H1 (cell line): ENCODE measurements at regions not wholly inside any gene's neighbourhood (a gene's known extent, or its start where the extent isn't known, plus 50 kb on each side); places are given as distances from the start of the nearest gene placed in this dataset.

Source experiments
- CTCF ChIA-PET: fragments of 300-600 bp; sonication (Branson Sonifier 250); formaldehyde crosslinking; loops from one replicate; lab custom pipeline; 2021; ENCODE audit not compliant: partially characterized antibody; lab: Charles Lee
- POLR2A ChIA-PET: fragments of 300-600 bp; sonication (Branson Sonifier 250); formaldehyde crosslinking; loops from one replicate; lab custom pipeline; 2021; ENCODE audit warnings: inconsistent platforms; ENCODE audit not compliant: partially characterized antibody; lab: Charles Lee
- DNase-seq, 2 experiments: peaks; one replicate each; pipeline versions ENCODE4 v3.0.0 to v3.0.0-alpha.2; 2010 to 2022; ENCODE audit warnings: low spot score in 2 of 2, low read depth in 1 of 2, mixed read lengths in 1 of 2
- FAIRE-seq: peaks from 2 replicates; lab custom pipeline; 2011; peaks lifted over from hg19 to GRCh38; lab: Jason Lieb, UNC
- H2AFZ ChIP-seq: 2 replicates; pipeline ENCODE4 v1.8.1; 2012; ENCODE audit warnings: low read length, inconsistent platforms
- H2AK5ac ChIP-seq: 2 replicates; pipeline ENCODE4 v1.6.1; 2013; ENCODE audit warnings: low read depth, low read length
- H2BK120ac ChIP-seq: replicated peaks from 2 replicates; pipeline ENCODE3; 2013; ENCODE audit warnings: low read depth, low read length, inconsistent platforms
- H2BK12ac ChIP-seq: 2 replicates; pipeline ENCODE4 v1.6.1; 2013; ENCODE audit warnings: low read depth, low read length
- H2BK15ac ChIP-seq: 2 replicates; pipeline ENCODE4 v1.6.1; 2013; ENCODE audit warnings: low read length
- H2BK20ac ChIP-seq: 2 replicates; pipeline ENCODE4 v1.6.1; 2013; ENCODE audit warnings: low read length
- H2BK5ac ChIP-seq: 2 replicates; pipeline ENCODE4 v1.6.1; 2013; ENCODE audit warnings: low read depth, low read length
- H3K14ac ChIP-seq: 2 replicates; pipeline ENCODE4 v1.6.1; 2013; ENCODE audit warnings: inconsistent platforms; ENCODE audit not compliant: insufficient read length
- H3K18ac ChIP-seq: 2 replicates; pipeline ENCODE4 v1.6.1; 2013; ENCODE audit warnings: low read length; ENCODE audit errors: extremely low read depth
- H3K23ac ChIP-seq: 2 replicates; pipeline ENCODE4 v1.6.1; 2013; ENCODE audit warnings: inconsistent platforms; ENCODE audit not compliant: insufficient read length
- H3K23me2 ChIP-seq: 2 replicates; pipeline ENCODE4 v1.6.1; 2013; ENCODE audit warnings: low read depth, low read length
- H3K27ac ChIP-seq: 2 replicates; pipeline ENCODE4 v1.6.1; 2011; ENCODE audit warnings: low read depth, low read length, inconsistent platforms
- H3K27me3 ChIP-seq, 4 experiments: replicated peaks in 1 of 4; 1 replicate in 1 of 4; 2 replicates in 3 of 4; pipeline versions ENCODE4 v1.6.1 to v1.8.1; 2011 to 2013; ENCODE audit warnings: low read length in 3 of 4, mild to moderate bottlenecking in 3 of 4, inconsistent platforms in 2 of 4, mixed read lengths in 2 of 4, moderate library complexity in 1 of 4; ENCODE audit not compliant: control insufficient read depth in 3 of 4, insufficient read depth in 3 of 4; ENCODE audit errors: extremely low read depth in 1 of 4
- H3K36me3 ChIP-seq, 4 experiments: 2 replicates each; pipeline versions ENCODE4 v1.6.1 to v1.8.1; 2011 to 2013; ENCODE audit warnings: mild to moderate bottlenecking in 4 of 4, low read length in 3 of 4, moderate library complexity in 2 of 4, control low read depth in 1 of 4, inconsistent platforms in 1 of 4; ENCODE audit not compliant: insufficient read depth in 4 of 4, control insufficient read depth in 2 of 4
- H3K4ac ChIP-seq: replicated peaks from 2 replicates; pipeline ENCODE3; 2013; ENCODE audit warnings: low read length, low read depth, mixed read lengths, inconsistent platforms; ENCODE audit not compliant: insufficient read length
- H3K4me1 ChIP-seq, 4 experiments: replicated peaks in 1 of 4; 1 replicate in 1 of 4; 2 replicates in 3 of 4; pipeline versions ENCODE4 v1.6.1 to v1.8.1; 2011 to 2013; ENCODE audit warnings: low read length in 3 of 4, inconsistent platforms in 2 of 4, mixed read lengths in 1 of 4; ENCODE audit not compliant: insufficient read depth in 4 of 4, control insufficient read depth in 3 of 4
- H3K4me2 ChIP-seq, 2 experiments: 2 replicates each; pipeline versions ENCODE4 v1.6.1 to v1.8.1; 2011 to 2013; ENCODE audit warnings: low read depth in 2 of 2, low read length in 2 of 2, control low read depth in 1 of 2, inconsistent platforms in 1 of 2, mild to moderate bottlenecking in 1 of 2; ENCODE audit not compliant: insufficient read depth in 1 of 2
- H3K4me3 ChIP-seq, 4 experiments: fragments of 200-600, 300-600 bp in 1 of 4; sonication (generic), shearing (Covaris generic), sonication (Bioruptor Twin) in 1 of 4; 2 replicates each; pipeline versions ENCODE4 v1.5.1 to v1.8.1; 2011 to 2016; ENCODE audit warnings: low read length in 4 of 4, low read depth in 3 of 4, control low read depth in 2 of 4, inconsistent platforms in 2 of 4, mild to moderate bottlenecking in 2 of 4, mixed read lengths in 1 of 4, moderate library complexity in 1 of 4; ENCODE audit not compliant: insufficient read depth in 2 of 4; ENCODE audit errors: extremely low read depth in 1 of 4
- H3K56ac ChIP-seq: replicated peaks from 2 replicates; pipeline ENCODE3; 2013; ENCODE audit warnings: low read depth, mild to moderate bottlenecking, mixed read lengths, low read length, inconsistent platforms; ENCODE audit not compliant: insufficient read length
- H3K79me1 ChIP-seq: 2 replicates; pipeline ENCODE4 v1.6.1; 2013; ENCODE audit warnings: low read depth, low read length, control low read depth
- H3K79me2 ChIP-seq, 2 experiments: 2 replicates each; pipeline versions ENCODE4 v1.6.1 to v1.8.1; 2012 to 2013; ENCODE audit warnings: low read length in 2 of 2, mild to moderate bottlenecking in 2 of 2, inconsistent platforms in 1 of 2; ENCODE audit not compliant: insufficient read depth in 2 of 2, control insufficient read depth in 1 of 2
- H3K9ac ChIP-seq, 4 experiments: replicated peaks in 1 of 4; 1 replicate in 1 of 4; 2 replicates in 3 of 4; pipeline versions ENCODE4 v1.6.1 to v1.8.1; 2011 to 2013; ENCODE audit warnings: low read depth in 3 of 4, low read length in 3 of 4, control low read depth in 2 of 4, mild to moderate bottlenecking in 2 of 4, moderate library complexity in 2 of 4, inconsistent platforms in 1 of 4; ENCODE audit errors: extremely low read depth in 1 of 4
- H3K9me3 ChIP-seq, 2 experiments: 2 replicates each; pipeline versions ENCODE4 v1.6.1 to v1.8.1; 2012 to 2013; ENCODE audit warnings: mild to moderate bottlenecking in 2 of 2, moderate library complexity in 2 of 2, control low read depth in 1 of 2, inconsistent platforms in 1 of 2, low read depth in 1 of 2, low read length in 1 of 2, mixed read lengths in 1 of 2; ENCODE audit not compliant: insufficient read depth in 2 of 2
- H4K20me1 ChIP-seq, 2 experiments: replicated peaks in 1 of 2; 2 replicates each; pipeline versions ENCODE3 to v1.8.1; 2011 to 2013; ENCODE audit warnings: inconsistent platforms in 2 of 2, low read length in 2 of 2, mild to moderate bottlenecking in 1 of 2; ENCODE audit not compliant: insufficient read depth in 2 of 2, control insufficient read depth in 1 of 2
- H4K5ac ChIP-seq: 2 replicates; pipeline ENCODE4 v1.6.1; 2013; ENCODE audit warnings: low read length, low read depth, mixed read lengths, inconsistent platforms; ENCODE audit not compliant: insufficient read length
- H4K8ac ChIP-seq: 2 replicates; pipeline ENCODE4 v1.8.0; 2013; ENCODE audit warnings: mild to moderate bottlenecking, moderate library complexity, low read length, inconsistent platforms; ENCODE audit not compliant: insufficient read depth; ENCODE audit errors: extremely low read depth
- H4K91ac ChIP-seq: replicated peaks from 2 replicates; pipeline ENCODE3; 2013; ENCODE audit warnings: low read length, mixed read lengths, inconsistent platforms; ENCODE audit not compliant: insufficient read length
- BACH1 ChIP-seq: IDR thresholded peaks from 2 replicates; pipeline ENCODE4 v1.6.1; 2012; ENCODE audit warnings: low read length, improper control_type of control experiment
- KDM4A ChIP-seq: IDR thresholded peaks from one replicate; pipeline ENCODE4 v1.7.1; 2012; ENCODE audit warnings: low read depth, mild to moderate bottlenecking, moderate library complexity, low read length, inconsistent platforms; ENCODE audit not compliant: severe bottlenecking
- RNF2 ChIP-seq: fragments of 200-900, 300-1000 bp; sonication (generic); IDR thresholded peaks from 2 replicates; pipeline ENCODE4 v1.7.1; 2016; ENCODE audit warnings: borderline replicate concordance, low read depth, mild to moderate bottlenecking, antibody characterized with exemption, low read length; ENCODE audit not compliant: poor library complexity, severe bottlenecking; ENCODE audit errors: missing control alignments
- SP1 ChIP-seq: IDR thresholded peaks from 2 replicates; pipeline ENCODE4 v1.6.1; 2011; ENCODE audit warnings: low read depth, low read length
- SUZ12 ChIP-seq: fragments of 200-600 bp; sonication (generic); IDR thresholded peaks from 2 replicates; pipeline ENCODE4 v1.6.1; 2012; ENCODE audit warnings: mild to moderate bottlenecking, inconsistent platforms, low read length, moderate library complexity, mixed read lengths
- TCF12 ChIP-seq: IDR thresholded peaks from 2 replicates; pipeline ENCODE4 v1.6.1; 2011; ENCODE audit warnings: low read depth, mild to moderate bottlenecking, low read length
- TEAD4 ChIP-seq: IDR thresholded peaks from 2 replicates; pipeline ENCODE4 v1.6.1; 2012; ENCODE audit warnings: low read depth, low read length, inconsistent platforms, mixed read lengths
- ZNF274 ChIP-seq: IDR thresholded peaks from 2 replicates; pipeline ENCODE4 v1.7.0; 2012; ENCODE audit warnings: low read length, borderline replicate concordance; ENCODE audit errors: extremely low read depth
- WGBS, 2 experiments: shearing (Covaris generic) in 1 of 2; methylation state at CpG; one replicate each; pipeline versions ENCODE4 v1.1.6 to v1.1.7; 2013 to 2015; ENCODE audit warnings: low lambda C conversion rate in 2 of 2, mixed read lengths in 2 of 2, inconsistent platforms in 1 of 2, low coverage in 1 of 2, missing lambda C conversion rate in 1 of 2; ENCODE audit not compliant: insufficient replicate concordance in 2 of 2, insufficient coverage in 1 of 2, insufficient read length in 1 of 2; ENCODE audit errors: extremely low coverage in 1 of 2, missing lambda C conversion rate in 1 of 2; 5-methylcytosine and 5-hydroxymethylcytosine counted together
- TF ChIP-seq, protein P1 (sequence below): IDR thresholded peaks from 2 replicates; pipeline ENCODE4 v1.6.1; 2011; ENCODE audit warnings: low read depth, mild to moderate bottlenecking, low read length; ENCODE audit not compliant: insufficient read depth

DNA sequence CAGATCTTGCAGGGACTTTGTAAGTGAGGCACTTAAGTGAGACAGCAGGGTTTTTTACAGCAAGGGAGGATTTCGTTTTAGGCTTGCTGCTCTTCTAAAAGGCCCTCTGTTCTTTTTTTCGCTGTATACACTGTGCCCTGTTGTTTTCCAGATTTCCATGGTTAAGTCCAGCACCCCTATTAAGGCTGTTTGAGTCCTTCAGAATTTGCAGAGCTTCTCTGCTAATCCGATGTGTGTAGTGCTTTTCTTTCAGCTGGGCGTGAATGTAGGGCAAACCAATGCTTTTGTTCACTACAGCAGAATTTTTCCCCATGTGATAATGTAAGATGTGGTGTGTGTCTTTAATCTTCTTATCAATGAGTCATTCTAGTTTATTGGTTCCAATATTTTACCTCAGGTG lies 200.5 kb upstream of the RREB1 start:
- H3K23me2 ChIP-seq = no peaks in the 10 kb centered on the region
- ChIA-PET CTCF (no interaction called here), POLR2A (interaction anchor here (0.9 kb wide), 1 partner anchor 9 kb away, joined by 3 read pairs; no protein-coding TSS in a partner anchor)
- H3K56ac ChIP-seq = no peak overlapping the region
- H3K9ac ChIP-seq = no peak overlapping the region
- H3K18ac ChIP-seq = no peak overlapping the region
- no peaks in the 10 kb centered on the region; a peak in 1 of 7 replicates for H3K27me3 ChIP-seq
- FAIRE-seq (no peak), DNase-seq (no peak)
- no peak overlapping the region for H4K5ac ChIP-seq
- no peaks in the 10 kb centered on the region for H3K9me3 ChIP-seq
- H4K8ac ChIP-seq = no peak overlapping the region
- no peak overlapping the region for H2BK20ac ChIP-seq
- H4K91ac ChIP-seq = no peak overlapping the region
- no peak overlapping the region for H2BK15ac ChIP-seq
- no peak overlapping the region for H3K4ac ChIP-seq
- H2AK5ac ChIP-seq = no peak overlapping the region
- no peak overlapping the region for H2AFZ ChIP-seq
- H2BK12ac ChIP-seq = no peak overlapping the region
- H2BK120ac ChIP-seq = no peak overlapping the region
- H3K27ac ChIP-seq = no peak overlapping the region
- no peak overlapping the region for H3K14ac ChIP-seq
- 98% methylated on average over 4 of the region's 4 CpGs; no CpG with 5 or more reads in 1 of the 2 experiments for WGBS, 2 experiments
- TF ChIP-seq, protein P1, sequence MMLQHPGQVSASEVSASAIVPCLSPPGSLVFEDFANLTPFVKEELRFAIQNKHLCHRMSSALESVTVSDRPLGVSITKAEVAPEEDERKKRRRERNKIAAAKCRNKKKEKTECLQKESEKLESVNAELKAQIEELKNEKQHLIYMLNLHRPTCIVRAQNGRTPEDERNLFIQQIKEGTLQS = no peak
- no peak for TF ChIP-seq RNF2
- no peak for TF ChIP-seq SP1
- TF ChIP-seq SUZ12 = no peak
- no peak for TF ChIP-seq KDM4A
- TF ChIP-seq TCF12 = no peak
- no peak for TF ChIP-seq ZNF274
- no peak for TF ChIP-seq BACH1
- TF ChIP-seq TEAD4 = no peak
- H2BK5ac ChIP-seq = no peak overlapping the region
- no peaks in the 10 kb centered on the region for H4K20me1 ChIP-seq
- no peak overlapping the region for H3K4me3 ChIP-seq
- no peaks in the 10 kb centered on the region for H3K4me1 ChIP-seq
- no peak overlapping the region for H3K23ac ChIP-seq
- no peaks in the 10 kb centered on the region for H3K79me1 ChIP-seq
- H3K79me2 ChIP-seq = no peaks in the 10 kb centered on the region
- H3K36me3 ChIP-seq = no peaks in the 10 kb centered on the region
- H3K4me2 ChIP-seq = no peak overlapping the region
